ENCODE measurements at regions not wholly inside any gene's neighbourhood (a gene's known extent, or its start where the extent isn't known, plus 50 kb on each side); places are given as distances from the start of the nearest gene placed in this dataset.

- Histone ChIP-seq H3K4me1 (ENCODE audit: control insufficient read depth, insufficient read depth, low read length) (no peaks in the 10 kb centered on the region), H3K27ac (ENCODE audit: extremely low read depth, low read depth, low read length) (no peak overlapping the region), H3K9me3 (ENCODE audit: control insufficient read depth, insufficient read depth, low read depth, low read length) (no peaks in the 10 kb centered on the region), H3K36me3 (ENCODE audit: control insufficient read depth in 2 of 2, insufficient read depth in 1 of 2, low read length in 2 of 2) (no peaks in the 10 kb centered on the region), H3K4me3 (ENCODE audit: low read depth, low read length) (no peak overlapping the region)
- ChIA-PET POLR2A (no interaction called here), CTCF (no interaction called here)
- TF ChIP-seq OSR2 (tag by site-specific recombination; IDR thresholded peaks at IDR 0.05) (no peak), RBAK (tag by site-specific recombination; IDR thresholded peaks at IDR 0.05) (no peak), ZNF280C (tag by site-specific recombination; IDR thresholded peaks at IDR 0.05) (no peak), EGR2 (tag by site-specific recombination; IDR thresholded peaks at IDR 0.05; ENCODE audit: low read depth) (no peak), SETDB1 (IDR thresholded peaks at IDR 0.05; ENCODE audit: insufficient read length, low read length) (no peak), ZNF510 (tag by site-specific recombination; IDR thresholded peaks at IDR 0.05; ENCODE audit: insufficient replicate concordance) (no peak)
Measured at GRCh38 chr20:23299673-23300050, 50.9 kb upstream of the NXT1 start.

GRCh38 chr20:23298926-23299672 lies 51.5 kb upstream of the NXT1 start:
- H3K36me3 ChIP-seq (ENCODE audit: control insufficient read depth in 2 of 2, insufficient read depth in 1 of 2, low read length in 2 of 2): no peaks in the 10 kb centered on the region
- no peaks in the 10 kb centered on the region for H3K9me3 ChIP-seq (ENCODE audit: control insufficient read depth, insufficient read depth, low read depth, low read length)
- ChIA-PET CTCF (no interaction called here), POLR2A (no interaction called here)
- no peaks in the 10 kb centered on the region for H3K4me1 ChIP-seq (ENCODE audit: control insufficient read depth, insufficient read depth, low read length)
- TF ChIP-seq ZNF544 (tag by site-specific recombination; IDR thresholded peaks at IDR 0.05) (no peak), ZBTB17 (tag by site-specific recombination; IDR thresholded peaks at IDR 0.05) (no peak), PRDM10 (tag by site-specific recombination; IDR thresholded peaks at IDR 0.05) (no peak), ZNF513 (tag by site-specific recombination; IDR thresholded peaks at IDR 0.05) (no peak), ZBTB10 (tag by site-specific recombination; IDR thresholded peaks at IDR 0.05) (no peak), PRDM6 (tag by site-specific recombination; IDR thresholded peaks at IDR 0.05) (no peak), ZNF292 (tag by site-specific recombination; IDR thresholded peaks at IDR 0.05; ENCODE audit: borderline replicate concordance, low read depth) (no peak), HOXA7 (CRISPR knock-in tag; IDR thresholded peaks at IDR 0.05; ENCODE audit: borderline replicate concordance) (no peak), YY1 (tag by site-specific recombination; IDR thresholded peaks at IDR 0.05) (no peak), ZNF596 (tag by site-specific recombination; IDR thresholded peaks at IDR 0.05) (no peak), ZNF707 (tag by site-specific recombination; IDR thresholded peaks at IDR 0.05) (no peak), ZNF146 (tag by site-specific recombination; IDR thresholded peaks at IDR 0.05) (no peak)
- H3K4me3 ChIP-seq (ENCODE audit: low read depth, low read length): no peak overlapping the region
- no peak overlapping the region for H3K27ac ChIP-seq (ENCODE audit: extremely low read depth, low read depth, low read length)
